Keratinocyte (primary cell): ENCODE measurements at regions not wholly inside any gene's neighbourhood (a gene's known extent, or its start where the extent isn't known, plus 50 kb on each side); places are given as distances from the start of the nearest gene placed in this dataset.

Experiments
- DNase-seq: peaks from one replicate; pipeline ENCODE4 v3.0.0-alpha.2; 2011; ENCODE audit warnings: low read depth, missing footprints, low spot score
- FAIRE-seq: peaks from 2 replicates; lab custom pipeline; 2011; peaks lifted over from hg19 to GRCh38; lab: Jason Lieb, UNC
- H2AFZ ChIP-seq: 2 replicates; pipeline ENCODE4 v1.6.0; 2012; ENCODE audit warnings: low read length, control low read depth, inconsistent platforms; ENCODE audit not compliant: control insufficient read depth
- H3K27ac ChIP-seq: 2 replicates; pipeline ENCODE4 v1.5.1; 2011; ENCODE audit warnings: low read length; ENCODE audit not compliant: control insufficient read depth, insufficient read depth
- H3K27me3 ChIP-seq: 3 replicates; pipeline ENCODE4 v1.6.0; 2011; ENCODE audit warnings: low read length; ENCODE audit not compliant: control insufficient read depth, insufficient read depth; ENCODE audit errors: extremely low read depth
- H3K36me3 ChIP-seq, 2 experiments: 2 replicates in 1 of 2; 3 replicates in 1 of 2; pipeline ENCODE4 v1.5.1; 2011; ENCODE audit warnings: low read length in 2 of 2, mild to moderate bottlenecking in 1 of 2; ENCODE audit not compliant: control insufficient read depth in 2 of 2, insufficient read depth in 2 of 2; ENCODE audit errors: extremely low read depth in 1 of 2
- H3K4me1 ChIP-seq: 3 replicates; pipeline ENCODE4 v1.5.1; 2011; ENCODE audit warnings: low read length; ENCODE audit not compliant: control insufficient read depth, insufficient read depth; ENCODE audit errors: extremely low read depth
- H3K4me2 ChIP-seq: 3 replicates; pipeline ENCODE4 v1.6.0; 2011; ENCODE audit warnings: low read depth, low read length; ENCODE audit not compliant: control insufficient read depth, insufficient read depth; ENCODE audit errors: extremely low read depth
- H3K4me3 ChIP-seq, 3 experiments: fragments of 200-600 bp in 1 of 3; sonication (generic) in 1 of 3; 2 replicates in 2 of 3; 3 replicates in 1 of 3; pipeline ENCODE4 v1.5.1; 2011 to 2016; ENCODE audit warnings: low read length in 3 of 3, mild to moderate bottlenecking in 3 of 3, control low read depth in 2 of 3, inconsistent platforms in 1 of 3, low read depth in 1 of 3, mixed read lengths in 1 of 3, mixed run types in 1 of 3, moderate library complexity in 1 of 3; ENCODE audit not compliant: control insufficient read depth in 2 of 3, insufficient read depth in 2 of 3; ENCODE audit errors: extremely low read depth in 1 of 3
- H3K79me2 ChIP-seq: 2 replicates; pipeline ENCODE4 v1.6.0; 2012; ENCODE audit warnings: low read length; ENCODE audit not compliant: control insufficient read depth, insufficient read depth
- H3K9ac ChIP-seq: 3 replicates; pipeline ENCODE4 v1.6.0; 2011; ENCODE audit warnings: low read length; ENCODE audit not compliant: control insufficient read depth, insufficient read depth; ENCODE audit errors: extremely low read depth
- H3K9me1 ChIP-seq: 3 replicates; pipeline ENCODE4 v1.6.0; 2011; ENCODE audit warnings: low read length; ENCODE audit not compliant: control insufficient read depth, insufficient read depth; ENCODE audit errors: extremely low read depth
- H3K9me3 ChIP-seq: 2 replicates; pipeline ENCODE4 v1.5.1; 2012; ENCODE audit warnings: low read depth, low read length; ENCODE audit not compliant: control insufficient read depth
- H4K20me1 ChIP-seq: 3 replicates; pipeline ENCODE4 v1.6.0; 2011; ENCODE audit warnings: low read length; ENCODE audit not compliant: control insufficient read depth, insufficient read depth; ENCODE audit errors: extremely low read depth
- CTCF ChIP-seq, 3 experiments: IDR thresholded peaks in 1 of 3; conservative IDR thresholded peaks in 1 of 3; optimal IDR thresholded peaks in 1 of 3; 2 replicates in 2 of 3; 3 replicates in 1 of 3; pipeline versions ENCODE3 to v1.5.1; 2011; ENCODE audit warnings: low read length in 3 of 3, mild to moderate bottlenecking in 3 of 3, moderate library complexity in 2 of 3, control low read depth in 1 of 3, inconsistent platforms in 1 of 3; ENCODE audit not compliant: insufficient read depth in 2 of 3; ENCODE audit errors: extremely low read depth in 1 of 3
- EZH2 ChIP-seq: IDR thresholded peaks from one replicate; pipeline ENCODE4 v1.6.1; 2012; ENCODE audit warnings: inconsistent platforms, mild to moderate bottlenecking, low read length, moderate library complexity
- dilution Hi-C: fragments of 300-500 bp; cut with MboI; formaldehyde crosslinking; loops from one replicate; pipeline ENCODE4 v1.7.0; 2020; ENCODE audit warnings: low sequenced_read_pairs; ENCODE audit not compliant: extremely low pct_ligation_motif_present

GRCh38 chr9:119652931-119653330 lies 283.7 kb upstream of the BRINP1 start:
- no peak overlapping the region for H3K9ac ChIP-seq
- no peaks in the 10 kb centered on the region for H4K20me1 ChIP-seq
- no peaks in the 10 kb centered on the region for H3K36me3 ChIP-seq
- TF ChIP-seq CTCF (optimal IDR thresholded peaks at IDR 0.05 in 1 of 3, IDR thresholded peaks at IDR 0.05 in 1 of 3, conservative IDR thresholded peaks at IDR 0.05 in 1 of 3; ENCODE audit: extremely low read depth in 1 of 3, insufficient read depth in 2 of 3, low read length in 3 of 3) (no peak), EZH2 (no peak)
- H3K79me2 ChIP-seq, result no peaks in the 10 kb centered on the region
- dilution Hi-C loops, result no loop called here
- H3K27me3 ChIP-seq, result no peaks in the 10 kb centered on the region
- no peak overlapping the region for H3K27ac ChIP-seq
- no peak overlapping the region for H2AFZ ChIP-seq
- no peaks in the 10 kb centered on the region for H3K9me3 ChIP-seq
- H3K4me2 ChIP-seq, result no peak overlapping the region
- FAIRE-seq (no peak), DNase-seq (no peak)
- no peak overlapping the region for H3K4me3 ChIP-seq
- H3K9me1 ChIP-seq, result no peaks in the 10 kb centered on the region
- H3K4me1 ChIP-seq, result no peaks in the 10 kb centered on the region

GRCh38 chr9:119649205-119649604 lies 280.0 kb upstream of the BRINP1 start:
- Histone ChIP-seq H3K4me3 (no peak overlapping the region), H4K20me1 (no peaks in the 10 kb centered on the region), H3K27me3 (no peaks in the 10 kb centered on the region), H3K9me3 (no peaks in the 10 kb centered on the region), H3K4me2 (no peak overlapping the region), H3K9me1 (no peaks in the 10 kb centered on the region), H3K4me1 (no peaks in the 10 kb centered on the region), H3K9ac (no peak overlapping the region), H3K79me2 (no peaks in the 10 kb centered on the region), H3K36me3 (no peaks in the 10 kb centered on the region), H2AFZ (no peak overlapping the region), H3K27ac (no peak overlapping the region)
- FAIRE-seq (no peak), DNase-seq (no peak)
- no peak for TF ChIP-seq EZH2
- no peak for TF ChIP-seq CTCF (optimal IDR thresholded peaks at IDR 0.05 in 1 of 3, IDR thresholded peaks at IDR 0.05 in 1 of 3, conservative IDR thresholded peaks at IDR 0.05 in 1 of 3; ENCODE audit: extremely low read depth in 1 of 3, insufficient read depth in 2 of 3, low read length in 3 of 3)
- dilution Hi-C loops, result no loop called here
